Astrocyte (in vitro differentiated cells and primary cell): ENCODE measurements at regions not wholly inside any gene's neighbourhood (a gene's known extent, or its start where the extent isn't known, plus 50 kb on each side); places are given as distances from the start of the nearest gene placed in this dataset.

Experiments
- DNase-seq: peaks from one replicate; pipeline ENCODE4 v3.0.0-alpha.2; 2010; ENCODE audit warnings: low read depth
- FAIRE-seq: peaks from 2 replicates; lab custom pipeline; 2011; peaks lifted over from hg19 to GRCh38; lab: Jason Lieb, UNC
- H2AFZ ChIP-seq: 2 replicates; pipeline ENCODE4 v1.6.0; 2012; ENCODE audit warnings: low read depth, low read length, inconsistent platforms
- H3K27ac ChIP-seq: 2 replicates; pipeline ENCODE4 v1.5.1; 2011; ENCODE audit warnings: low read depth, low read length, inconsistent platforms
- H3K27me3 ChIP-seq: 2 replicates; pipeline ENCODE4 v1.6.0; 2011; ENCODE audit warnings: low read length, inconsistent platforms; ENCODE audit not compliant: insufficient read depth
- H3K36me3 ChIP-seq: 2 replicates; pipeline ENCODE4 v1.5.1; 2011; ENCODE audit warnings: low read length, inconsistent platforms; ENCODE audit not compliant: insufficient read depth
- H3K4me1 ChIP-seq: 2 replicates; pipeline ENCODE4 v1.5.1; 2011; ENCODE audit warnings: low read length, inconsistent platforms; ENCODE audit not compliant: insufficient read depth
- H3K4me2 ChIP-seq: 2 replicates; pipeline ENCODE4 v1.6.0; 2012; ENCODE audit warnings: low read length, inconsistent platforms
- H3K4me3 ChIP-seq: 2 replicates; pipeline ENCODE4 v1.5.1; 2011; ENCODE audit warnings: low read depth, mild to moderate bottlenecking, low read length, inconsistent platforms; ENCODE audit not compliant: insufficient read depth
- H3K79me2 ChIP-seq: 2 replicates; pipeline ENCODE4 v1.6.0; 2012; ENCODE audit warnings: mild to moderate bottlenecking, low read length, inconsistent platforms; ENCODE audit not compliant: insufficient read depth
- H3K9ac ChIP-seq: 2 replicates; pipeline ENCODE4 v1.6.0; 2012; ENCODE audit warnings: mild to moderate bottlenecking, low read length, inconsistent platforms
- H3K9me3 ChIP-seq: 2 replicates; pipeline ENCODE4 v1.5.1; 2012; ENCODE audit warnings: low read depth, mild to moderate bottlenecking, low read length, inconsistent platforms; ENCODE audit not compliant: insufficient read depth
- H4K20me1 ChIP-seq: 2 replicates; pipeline ENCODE4 v1.6.0; 2012; ENCODE audit warnings: low read length, inconsistent platforms; ENCODE audit not compliant: insufficient read depth
- H3K27ac Mint-ChIP-seq: one replicate; pipeline ENCODE4 v1.8.0; 2021; ENCODE audit warnings: mild to moderate bottlenecking, mixed read lengths; ENCODE audit not compliant: unreplicated experiment
- H3K27me3 Mint-ChIP-seq: one replicate; pipeline ENCODE4 v1.8.0; 2021; ENCODE audit warnings: low read depth, mixed read lengths; ENCODE audit not compliant: unreplicated experiment
- H3K36me3 Mint-ChIP-seq: one replicate; pipeline ENCODE4 v1.8.0; 2021; ENCODE audit warnings: low read depth, mixed read lengths; ENCODE audit not compliant: unreplicated experiment
- H3K4me1 Mint-ChIP-seq: one replicate; pipeline ENCODE4 v1.8.0; 2021; ENCODE audit warnings: low read depth, mixed read lengths; ENCODE audit not compliant: unreplicated experiment
- H3K4me3 Mint-ChIP-seq: one replicate; pipeline ENCODE4 v1.8.0; 2021; ENCODE audit warnings: mild to moderate bottlenecking, moderate library complexity, mixed read lengths; ENCODE audit not compliant: unreplicated experiment
- H3K9me3 Mint-ChIP-seq: one replicate; pipeline ENCODE4 v1.8.0; 2021; ENCODE audit warnings: mild to moderate bottlenecking, mixed read lengths; ENCODE audit not compliant: unreplicated experiment
- CTCF ChIP-seq: IDR thresholded peaks from 2 replicates; pipeline ENCODE4 v1.5.1; 2011; ENCODE audit warnings: low read depth, mild to moderate bottlenecking, inconsistent platforms, low read length, moderate library complexity; ENCODE audit not compliant: insufficient read depth
- EZH2 ChIP-seq: IDR thresholded peaks from 2 replicates; pipeline ENCODE4 v1.6.1; 2012; ENCODE audit warnings: mild to moderate bottlenecking, low read length, inconsistent platforms; ENCODE audit not compliant: insufficient read depth

DNA sequence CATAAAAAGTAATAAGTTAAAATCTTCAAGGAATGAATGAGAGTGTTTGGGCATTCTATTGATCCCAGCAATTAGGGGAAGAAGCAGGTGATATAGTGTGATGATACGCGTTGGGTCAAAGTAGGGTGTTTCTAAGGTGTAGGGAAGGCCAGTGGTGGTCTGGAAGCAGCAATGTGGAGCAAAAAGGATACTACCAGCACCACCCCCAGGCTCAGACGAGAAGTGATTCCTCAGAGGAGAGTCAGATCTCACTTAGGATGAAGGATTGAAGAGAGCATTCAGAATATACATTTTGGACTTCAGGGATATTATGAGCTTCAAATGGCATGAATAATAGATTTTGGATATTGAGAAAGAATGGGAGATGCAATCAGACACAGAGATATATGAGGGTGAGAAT lies 497.6 kb downstream of the RMST start:
- H3K36me3 Mint-ChIP-seq, result no peaks in the 10 kb centered on the region
- TF ChIP-seq EZH2 (no peak), CTCF (no peak)

GRCh38 chr12:97960741-97961608 lies 498.4 kb downstream of the RMST start:
- no peak for FAIRE-seq
- H3K4me2 ChIP-seq, result no peak overlapping the region
- no peak overlapping the region for H2AFZ ChIP-seq
- H3K4me3 ChIP-seq, result no peak overlapping the region
- no peaks in the 10 kb centered on the region for H3K4me1 ChIP-seq
- no peaks in the 10 kb centered on the region for H3K36me3 Mint-ChIP-seq
- no peaks in the 10 kb centered on the region for H3K79me2 ChIP-seq
- no peaks in the 10 kb centered on the region for H3K27me3 Mint-ChIP-seq
- H3K9me3 Mint-ChIP-seq, result peaks cover 5% of the 10 kb centered on the region
- no peaks in the 10 kb centered on the region for H4K20me1 ChIP-seq
- no peaks in the 10 kb centered on the region for H3K4me1 Mint-ChIP-seq
- DNase-seq, result peak; percentile 2
- H3K27ac ChIP-seq, result no peak overlapping the region
- H3K27me3 ChIP-seq, result no peaks in the 10 kb centered on the region
- no peak overlapping the region for H3K9ac ChIP-seq
- no peak overlapping the region for H3K27ac Mint-ChIP-seq
- no peak for TF ChIP-seq EZH2
- peak; percentile 58 for TF ChIP-seq CTCF
- no peaks in the 10 kb centered on the region for H3K9me3 ChIP-seq
- no peaks in the 10 kb centered on the region for H3K36me3 ChIP-seq
- H3K4me3 Mint-ChIP-seq, result no peak overlapping the region

More for the DNA sequence above, 497.6 kb downstream of the RMST start:
- H3K9me3 ChIP-seq, result no peaks in the 10 kb centered on the region
- no peaks in the 10 kb centered on the region for H3K27me3 ChIP-seq
- no peak for FAIRE-seq
- no peak overlapping the region for H3K27ac ChIP-seq
- no peak overlapping the region for H3K4me3 Mint-ChIP-seq
- no peak overlapping the region for H2AFZ ChIP-seq
- no peaks in the 10 kb centered on the region for H4K20me1 ChIP-seq
- H3K4me1 ChIP-seq, result no peaks in the 10 kb centered on the region
- DNase-seq, result no peak
- H3K36me3 ChIP-seq, result no peaks in the 10 kb centered on the region
- no peak overlapping the region for H3K9ac ChIP-seq
- H3K9me3 Mint-ChIP-seq, result peaks cover 5% of the 10 kb centered on the region
- no peak overlapping the region for H3K27ac Mint-ChIP-seq
- no peaks in the 10 kb centered on the region for H3K79me2 ChIP-seq
- no peak overlapping the region for H3K4me3 ChIP-seq
- no peaks in the 10 kb centered on the region for H3K4me1 Mint-ChIP-seq
- no peaks in the 10 kb centered on the region for H3K27me3 Mint-ChIP-seq
- H3K4me2 ChIP-seq, result no peak overlapping the region

DNA sequence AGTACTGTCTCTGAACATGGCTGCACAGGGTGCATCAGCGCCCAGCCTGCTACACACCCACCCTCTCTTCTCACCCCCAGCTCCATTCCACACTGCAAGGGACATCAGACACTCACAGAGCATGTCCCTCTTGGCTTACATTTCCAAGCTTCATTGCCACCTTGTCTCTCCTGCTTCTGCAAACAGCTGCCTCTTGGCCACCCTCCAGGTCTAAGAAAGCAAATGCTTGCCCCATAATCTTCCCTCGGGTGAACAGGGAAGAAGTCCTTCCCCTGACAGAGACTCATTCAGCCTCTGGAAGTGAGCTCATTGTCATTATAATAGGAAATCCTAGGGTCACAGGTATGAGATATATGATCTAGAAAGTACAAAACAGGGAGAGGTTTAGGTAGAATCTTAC lies 505.2 kb downstream of the RMST start:
- no peak overlapping the region for H2AFZ ChIP-seq
- H3K4me1 Mint-ChIP-seq, result no peaks in the 10 kb centered on the region
- H3K27me3 ChIP-seq, result no peaks in the 10 kb centered on the region
- H3K4me1 ChIP-seq, result no peaks in the 10 kb centered on the region
- no peak overlapping the region for H3K4me2 ChIP-seq
- no peaks in the 10 kb centered on the region for H3K27me3 Mint-ChIP-seq
- no peak overlapping the region for H3K4me3 Mint-ChIP-seq
- H3K9me3 ChIP-seq, result no peaks in the 10 kb centered on the region
- TF ChIP-seq CTCF, result no peak
- no peak for TF ChIP-seq EZH2
- no peak overlapping the region for H3K27ac ChIP-seq
- DNase-seq (no peak), FAIRE-seq (no peak)
- no peaks in the 10 kb centered on the region for H3K9me3 Mint-ChIP-seq
- H3K4me3 ChIP-seq, result no peak overlapping the region
- no peaks in the 10 kb centered on the region for H3K36me3 ChIP-seq
- H4K20me1 ChIP-seq, result no peaks in the 10 kb centered on the region
- no peak overlapping the region for H3K9ac ChIP-seq
- H3K27ac Mint-ChIP-seq, result no peak overlapping the region
- H3K79me2 ChIP-seq, result no peaks in the 10 kb centered on the region
- no peaks in the 10 kb centered on the region for H3K36me3 Mint-ChIP-seq
